Tibial nerve (tissue), 4 donors: ENCODE measurements at regions not wholly inside any gene's neighbourhood (a gene's known extent, or its start where the extent isn't known, plus 50 kb on each side); places are given as distances from the start of the nearest gene placed in this dataset.

ENCODE experiments used
- CTCF ChIP-seq, 5 experiments: fragments of 200-600 bp in 3 of 5; fragments of 450-650 bp in 2 of 5; sonication (generic) in 3 of 5; IDR thresholded peaks; one replicate each; pipeline ENCODE4 v1.5.1; 2016 to 2019; ENCODE audit warnings: antibody characterized with exemption in 5 of 5, mild to moderate bottlenecking in 3 of 5, moderate library complexity in 2 of 5
- EP300 ChIP-seq, 2 donors: sonication (generic); formaldehyde crosslinking; IDR thresholded peaks; one replicate each; pipeline ENCODE4 v1.6.1; 2017; ENCODE audit warnings: antibody characterized with exemption in 2 of 2, mild to moderate bottlenecking in 1 of 2
- POLR2A ChIP-seq, 2 donors: fragments of 450-650 bp; IDR thresholded peaks; one replicate each; pipeline ENCODE4 v1.6.1; 2017; ENCODE audit warnings: antibody characterized with exemption in 2 of 2, mild to moderate bottlenecking in 2 of 2, moderate library complexity in 2 of 2

GRCh38 chr9:84412654-84413053, 72.1 kb upstream of the SLC28A3 start:
- TF ChIP-seq CTCF (IDR thresholded peaks at IDR 0.05), result no peak
- TF ChIP-seq EP300 (IDR thresholded peaks at IDR 0.05), result no peak
- TF ChIP-seq POLR2A (IDR thresholded peaks at IDR 0.05), result no peak
